A549 (cell line): ENCODE measurements at regions not wholly inside any gene's neighbourhood (a gene's known extent, or its start where the extent isn't known, plus 50 kb on each side); places are given as distances from the start of the nearest gene placed in this dataset.

Experiments
- ATAC-seq, 2 experiments: fragments of 200-7000 bp in 1 of 2; fragments of >200 bp in 1 of 2; cut with Nextera tagmentation in 1 of 2; cut with Tn5 transposase in 1 of 2; 3 replicates each; pipeline versions ENCODE4 v1.8.0 to v1.9.1; 2018 to 2020; ENCODE audit warnings: mild to moderate bottlenecking in 1 of 2, moderate library complexity in 1 of 2
- CTCF ChIA-PET: fragments of 300-600 bp; sonication (Branson Sonifier 250); formaldehyde crosslinking; extraction: SDS; loops from one replicate; lab custom pipeline; 2021; ENCODE audit warnings: antibody characterized with exemption, inconsistent platforms; lab: Yijun Ruan, JAX
- POLR2A ChIA-PET: fragments of 350-600 bp; formaldehyde crosslinking; extraction: SDS; loops from one replicate; lab custom pipeline; 2021; ENCODE audit warnings: antibody characterized with exemption, inconsistent platforms; lab: Yijun Ruan, JAX
- DNase-seq, 2 experiments: peaks; one replicate each; pipeline versions ENCODE4 v3.0.0 to v3.0.0-alpha.2; 2011 to 2016; ENCODE audit warnings: low read depth in 1 of 2, low spot score in 1 of 2
- FAIRE-seq: peaks from 2 replicates; lab custom pipeline; 2011; peaks lifted over from hg19 to GRCh38; lab: Jason Lieb, UNC
- H3K27ac ChIP-seq, 2 experiments: fragments of >200 bp; sonication (Bioruptor Twin); formaldehyde crosslinking; 3 replicates each; pipeline ENCODE4 v1.5.1; 2016 to 2017
- H3K4me1 ChIP-seq: fragments of >200 bp; sonication (Bioruptor Twin); formaldehyde crosslinking; 3 replicates; pipeline ENCODE4 v1.6.1; 2016
- H3K4me2 ChIP-seq: fragments of >200 bp; sonication (Bioruptor Twin); formaldehyde crosslinking; 3 replicates; pipeline ENCODE4 v1.6.1; 2016
- H3K4me3 ChIP-seq: fragments of >200 bp; sonication (Bioruptor Twin); formaldehyde crosslinking; 3 replicates; pipeline ENCODE4 v1.5.1; 2016
- H3K9me3 ChIP-seq: fragments of >200 bp; sonication (Bioruptor Twin); formaldehyde crosslinking; 3 replicates; pipeline ENCODE4 v1.6.1; 2016
- BHLHE40 ChIP-seq: IDR thresholded peaks from 2 replicates; pipeline ENCODE4 v1.6.1; 2012; ENCODE audit warnings: low read depth, low read length, inconsistent platforms
- CEBPB ChIP-seq, 2 experiments: fragments of >200 bp in 1 of 2; sonication (Bioruptor Twin) in 1 of 2; formaldehyde crosslinking in 1 of 2; IDR thresholded peaks; 2 replicates each; pipeline ENCODE4 v1.6.1; 2012 to 2016
- EHF ChIP-seq: fragments of 250-450 bp; sonication (Bioruptor Pico); IDR thresholded peaks from 2 replicates; pipeline ENCODE4 v1.5.0; 2020; ENCODE audit warnings: mild to moderate bottlenecking
- EHMT2 ChIP-seq: fragments of 200-600 bp; sonication (generic); IDR thresholded peaks from 2 replicates; pipeline ENCODE4 v1.6.1; 2016; ENCODE audit warnings: antibody characterized with exemption, low read depth, mild to moderate bottlenecking, moderate library complexity
- HEYL ChIP-seq: fragments of 250-450 bp; sonication (Bioruptor Pico); IDR thresholded peaks from 2 replicates; pipeline ENCODE4 v1.8.0; 2021; ENCODE audit warnings: mild to moderate bottlenecking, moderate library complexity
- NPAS2 ChIP-seq: fragments of 250-450 bp; sonication (Bioruptor Pico); IDR thresholded peaks from 2 replicates; pipeline ENCODE4 v1.8.0; 2022; ENCODE audit warnings: mild to moderate bottlenecking, moderate library complexity, borderline replicate concordance
- PHF8 ChIP-seq: fragments of 200-600 bp; sonication (generic); IDR thresholded peaks from 2 replicates; pipeline ENCODE4 v1.6.1; 2016; ENCODE audit warnings: low read depth, mild to moderate bottlenecking, antibody characterized with exemption, moderate library complexity, borderline replicate concordance
- POLR2A ChIP-seq: IDR thresholded peaks from 2 replicates; pipeline ENCODE4 v1.6.1; 2012; ENCODE audit warnings: mild to moderate bottlenecking, low read length
- RAD21 ChIP-seq, 2 experiments: fragments of >200 bp in 1 of 2; sonication (Bioruptor Twin) in 1 of 2; formaldehyde crosslinking in 1 of 2; IDR thresholded peaks in 1 of 2; conservative IDR thresholded peaks in 1 of 2; 2 replicates in 1 of 2; 3 replicates in 1 of 2; pipeline ENCODE4 v1.6.1; 2012 to 2018; ENCODE audit warnings: inconsistent platforms in 1 of 2
- SMC3 ChIP-seq: fragments of >200 bp; sonication (Bioruptor Twin); formaldehyde crosslinking; IDR thresholded peaks from 3 replicates; pipeline ENCODE4 v1.6.1; 2018; ENCODE audit warnings: inconsistent platforms
- SREBF2 ChIP-seq: fragments of 450-650 bp; IDR thresholded peaks from 2 replicates; pipeline ENCODE4 v1.6.1; 2014; ENCODE audit warnings: mild to moderate bottlenecking, moderate library complexity
- TP53 ChIP-seq: fragments of 250-450 bp; sonication (Bioruptor Pico); IDR thresholded peaks from 2 replicates; pipeline ENCODE4 v1.5.0; 2021; ENCODE audit warnings: mild to moderate bottlenecking, moderate library complexity
- ZFP36 ChIP-seq: fragments of 450-650 bp; IDR thresholded peaks from 2 replicates; pipeline ENCODE4 v1.6.1; 2014; ENCODE audit warnings: borderline replicate concordance; ENCODE audit not compliant: partially characterized antibody
- ZSCAN20 ChIP-seq: fragments of 250-450 bp; sonication (Bioruptor Pico); IDR thresholded peaks from 2 replicates; pipeline ENCODE4 v1.8.0; 2022; ENCODE audit warnings: mild to moderate bottlenecking, moderate library complexity
- WGBS: methylation state at CpG from one replicate; pipeline ENCODE4 v1.1.6; 2017; ENCODE audit errors: missing lambda C conversion rate; 5-methylcytosine and 5-hydroxymethylcytosine counted together
- TF ChIP-seq, protein P1 (sequence below): fragments of 200-600 bp; sonication (generic); IDR thresholded peaks from 2 replicates; pipeline ENCODE4 v1.6.1; 2016; ENCODE audit warnings: antibody characterized with exemption, mild to moderate bottlenecking, moderate library complexity

DNA sequence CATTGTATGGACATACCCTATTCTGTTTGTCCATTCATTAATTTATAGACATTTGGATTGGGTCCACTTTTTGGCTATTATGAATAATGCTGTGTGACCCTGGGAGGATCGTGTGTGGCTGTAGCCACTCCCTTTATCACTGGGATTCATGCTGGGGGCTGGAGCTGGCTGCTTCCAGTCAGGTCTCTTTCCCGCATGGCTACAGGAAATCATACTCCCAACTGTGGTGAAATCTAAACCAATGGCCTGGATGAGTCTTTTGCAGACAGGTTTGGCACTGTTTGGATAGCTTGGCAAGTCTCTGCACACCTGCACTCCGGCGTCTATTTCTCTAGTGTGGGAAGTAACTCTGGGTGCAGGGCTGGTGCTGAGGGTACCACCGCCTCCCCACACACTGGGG lies 80.4 kb downstream of the RIN2 start (continued):
- no peak for TF ChIP-seq SMC3
- TF ChIP-seq EHF (CRISPR knock-in tag): no peak
- TF ChIP-seq POLR2A: no peak

DNA sequence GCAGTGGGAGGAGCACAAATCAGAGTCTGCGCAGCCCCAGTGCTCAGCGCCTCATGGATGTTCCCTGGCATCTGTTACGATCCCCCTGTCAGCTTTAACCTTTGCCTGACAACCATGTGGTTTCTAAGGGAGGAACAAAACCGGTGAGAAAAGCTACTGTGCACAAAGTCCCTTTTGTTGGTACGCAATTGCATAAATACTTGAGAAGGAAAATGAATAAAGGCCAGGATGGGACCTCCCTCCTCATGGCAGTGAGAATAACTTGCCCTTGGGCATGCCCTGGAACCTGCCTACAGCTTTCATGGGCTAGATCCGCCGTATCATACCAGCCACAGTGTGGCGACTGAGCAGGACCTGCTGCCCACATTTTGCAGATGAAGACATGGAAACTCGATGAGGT lies 81.0 kb downstream of the RIN2 start:
- DNase-seq (no peak), ATAC-seq (peak; percentile 54 to 71; a peak in 4 of 6 replicates)
- POLR2A ChIA-PET: interaction anchor here (0.6 kb wide), 1 partner anchor 41 kb away, joined by 4 read pairs; no protein-coding TSS in a partner anchor
- Histone ChIP-seq H3K4me2 (no peak overlapping the region), H3K4me1 (peaks cover 7% of the 10 kb centered on the region; the same call in 2 of the 3 replicates), H3K9me3 (peaks cover 13% of the 10 kb centered on the region), H3K4me3 (no peak overlapping the region)
- TF ChIP-seq ZSCAN20 (CRISPR knock-in tag) (no peak), CEBPB (IDR thresholded peaks at IDR 0.05) (no peak), PHF8 (no peak), RAD21 (conservative IDR thresholded peaks at IDR 0.05 in 1 of 2, IDR thresholded peaks at IDR 0.05 in 1 of 2) (peak in 1 of 2 experiments; percentile 22; a peak in 1 of 5 replicates), HEYL (CRISPR knock-in tag) (no peak), EHMT2 (no peak), SMC3 (peak; percentile 18; the same call in 1 of the 3 replicates), SREBF2 (no peak), ZFP36 (no peak)
- TF ChIP-seq, protein P1, sequence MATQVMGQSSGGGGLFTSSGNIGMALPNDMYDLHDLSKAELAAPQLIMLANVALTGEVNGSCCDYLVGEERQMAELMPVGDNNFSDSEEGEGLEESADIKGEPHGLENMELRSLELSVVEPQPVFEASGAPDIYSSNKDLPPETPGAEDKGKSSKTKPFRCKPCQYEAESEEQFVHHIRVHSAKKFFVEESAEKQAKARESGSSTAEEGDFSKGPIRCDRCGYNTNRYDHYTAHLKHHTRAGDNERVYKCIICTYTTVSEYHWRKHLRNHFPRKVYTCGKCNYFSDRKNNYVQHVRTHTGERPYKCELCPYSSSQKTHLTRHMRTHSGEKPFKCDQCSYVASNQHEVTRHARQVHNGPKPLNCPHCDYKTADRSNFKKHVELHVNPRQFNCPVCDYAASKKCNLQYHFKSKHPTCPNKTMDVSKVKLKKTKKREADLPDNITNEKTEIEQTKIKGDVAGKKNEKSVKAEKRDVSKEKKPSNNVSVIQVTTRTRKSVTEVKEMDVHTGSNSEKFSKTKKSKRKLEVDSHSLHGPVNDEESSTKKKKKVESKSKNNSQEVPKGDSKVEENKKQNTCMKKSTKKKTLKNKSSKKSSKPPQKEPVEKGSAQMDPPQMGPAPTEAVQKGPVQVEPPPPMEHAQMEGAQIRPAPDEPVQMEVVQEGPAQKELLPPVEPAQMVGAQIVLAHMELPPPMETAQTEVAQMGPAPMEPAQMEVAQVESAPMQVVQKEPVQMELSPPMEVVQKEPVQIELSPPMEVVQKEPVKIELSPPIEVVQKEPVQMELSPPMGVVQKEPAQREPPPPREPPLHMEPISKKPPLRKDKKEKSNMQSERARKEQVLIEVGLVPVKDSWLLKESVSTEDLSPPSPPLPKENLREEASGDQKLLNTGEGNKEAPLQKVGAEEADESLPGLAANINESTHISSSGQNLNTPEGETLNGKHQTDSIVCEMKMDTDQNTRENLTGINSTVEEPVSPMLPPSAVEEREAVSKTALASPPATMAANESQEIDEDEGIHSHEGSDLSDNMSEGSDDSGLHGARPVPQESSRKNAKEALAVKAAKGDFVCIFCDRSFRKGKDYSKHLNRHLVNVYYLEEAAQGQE: no peak
- TF ChIP-seq, all 56 proteins: peak for 2
- WGBS: 89% methylated on average over 9 of the region's 9 CpGs
- peak overlapping the region in 1 of 2 experiments; percentile 51; a peak in 3 of 6 replicates for H3K27ac ChIP-seq
- CTCF ChIA-PET: interaction anchor here (1.3 to 4.5 kb wide), 3 partner anchors 11 to 54 kb away, joined by 3 to 17 read pairs (median 14); no protein-coding TSS in a partner anchor
- FAIRE-seq: no peak

DNA sequence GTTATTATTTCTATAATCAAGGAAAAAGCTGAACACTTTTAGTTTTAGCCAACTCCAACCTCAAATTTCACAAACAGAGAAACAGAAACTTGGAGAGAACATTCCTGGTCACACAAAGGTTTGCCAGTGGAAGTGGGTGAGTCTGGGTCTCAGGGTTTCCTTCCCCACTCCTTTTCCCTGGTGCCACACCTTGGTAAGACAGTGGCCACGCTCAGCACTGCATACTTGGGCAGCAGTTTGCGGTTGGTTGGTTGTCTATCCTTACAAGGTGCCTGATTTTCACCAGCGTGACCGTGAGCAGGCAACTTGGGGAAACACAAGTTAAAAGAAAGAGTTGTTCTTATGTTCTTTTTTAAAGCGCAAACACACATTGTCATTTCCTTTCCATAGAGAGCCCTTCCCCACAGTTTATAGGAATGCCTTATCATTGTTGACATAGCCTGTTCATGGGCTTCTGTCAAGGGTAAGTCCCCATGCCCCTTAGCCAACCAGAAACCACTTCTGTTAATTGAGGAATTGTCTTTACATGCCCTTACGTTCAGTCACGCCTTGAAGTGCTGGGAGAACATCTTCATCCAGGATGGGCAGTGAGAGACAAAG lies 82.2 kb downstream of the RIN2 start:
- 92% methylated on average over 7 of the region's 7 CpGs for WGBS
- DNase-seq: no peak
- no peak for ATAC-seq
- no peak for TF ChIP-seq BHLHE40
- TF ChIP-seq TP53 (CRISPR knock-in tag): no peak
- POLR2A ChIA-PET: no interaction called here
- Histone ChIP-seq H3K4me3 (no peak overlapping the region), H3K4me1 (peaks cover 7% of the 10 kb centered on the region; the same call in 2 of the 3 replicates), H3K27ac (no peak overlapping the region), H3K4me2 (no peak overlapping the region), H3K9me3 (peaks cover 13% of the 10 kb centered on the region)
- FAIRE-seq: no peak
- CTCF ChIA-PET: interaction anchor here (0.8 to 4.5 kb wide), 3 partner anchors 19 to 56 kb away, joined by 3 to 14 read pairs (median 3); no protein-coding TSS in a partner anchor

DNA sequence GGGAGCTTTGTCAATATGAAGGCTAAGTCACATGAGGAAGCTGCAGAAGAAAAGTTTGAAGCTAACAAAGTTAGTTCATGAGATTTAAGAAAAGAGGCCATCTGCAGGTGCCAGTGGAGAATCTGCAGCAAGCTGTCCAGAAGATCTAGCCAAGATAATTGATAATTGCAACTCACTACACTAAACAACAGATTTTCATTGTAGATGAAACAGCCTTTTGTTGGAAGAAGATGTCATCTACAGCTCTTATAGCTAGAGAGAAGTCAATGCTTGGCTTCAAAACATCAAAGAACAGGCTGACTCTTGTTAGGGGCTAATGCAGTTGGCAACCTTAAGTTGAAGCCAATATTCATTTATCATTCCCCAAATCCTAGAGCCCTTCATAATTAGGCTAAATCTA lies 83.7 kb downstream of the RIN2 start:
- H3K9me3 ChIP-seq: peaks cover 13% of the 10 kb centered on the region
- TF ChIP-seq NPAS2 (CRISPR knock-in tag) (no peak), SMC3 (no peak)
- TF ChIP-seq, all 56 proteins: peak for 0
- H3K4me2 ChIP-seq: no peak overlapping the region
- FAIRE-seq: no peak
- no peak overlapping the region for H3K4me3 ChIP-seq
- H3K27ac ChIP-seq: no peak overlapping the region
- no peaks in the 10 kb centered on the region for H3K4me1 ChIP-seq
- no peak for DNase-seq
- no peak for ATAC-seq
- CTCF ChIA-PET: interaction anchor here (0.6 to 2.4 kb wide), 3 partner anchors 10 to 14 kb away, joined by 3 to 10 read pairs (median 3); no protein-coding TSS in a partner anchor
- POLR2A ChIA-PET: interaction anchor here (0.7 kb wide), 1 partner anchor 134 kb away, joined by 6 read pairs; no protein-coding TSS in a partner anchor
